GM12874 (cell line): ENCODE measurements at regions not wholly inside any gene's neighbourhood (a gene's known extent, or its start where the extent isn't known, plus 50 kb on each side); places are given as distances from the start of the nearest gene placed in this dataset.

Experiments
- CTCF ChIP-seq: IDR thresholded peaks from 2 replicates; pipeline ENCODE4 v1.5.1; 2011; ENCODE audit warnings: low read depth, mild to moderate bottlenecking, control low read depth, low read length, moderate library complexity; ENCODE audit not compliant: insufficient read depth

- TF ChIP-seq CTCF, result no peak
These were observed 242.6 kb downstream of the TFAP2C start for GRCh38 chr20:56871691-56872090.

GRCh38 chr20:56872620-56873458 lies 243.7 kb downstream of the TFAP2C start:
- no peak for TF ChIP-seq CTCF

- TF ChIP-seq CTCF, result no peak
These were observed 244.7 kb downstream of the TFAP2C start for GRCh38 chr20:56873836-56874235.

- TF ChIP-seq CTCF, result no peak
These were observed 246.1 kb downstream of the TFAP2C start for GRCh38 chr20:56875052-56875659.

- TF ChIP-seq CTCF, result no peak
These were observed 246.7 kb downstream of the TFAP2C start for GRCh38 chr20:56875803-56876202.

GRCh38 chr20:56885521-56885920 lies 256.4 kb downstream of the TFAP2C start:
- no peak for TF ChIP-seq CTCF

GRCh38 chr20:56890011-56890410 lies 260.9 kb downstream of the TFAP2C start:
- TF ChIP-seq CTCF, result no peak
